Effector memory CD4-positive, alpha-beta T cell (primary cell): ENCODE measurements at regions not wholly inside any gene's neighbourhood (a gene's known extent, or its start where the extent isn't known, plus 50 kb on each side); places are given as distances from the start of the nearest gene placed in this dataset.

Experiments used
- DNase-seq, 3 donors: peaks; one replicate each; pipeline ENCODE4 v3.0.0-alpha.2; 2020
- H3K27ac ChIP-seq: 2 replicates; pipeline ENCODE4 v1.7.0; 2013; ENCODE audit warnings: mild to moderate bottlenecking, low read length, moderate library complexity; ENCODE audit not compliant: insufficient read depth, poor library complexity, severe bottlenecking
- H3K27me3 ChIP-seq: replicated peaks from 2 replicates; pipeline ENCODE4 v1.7.0; 2013; ENCODE audit warnings: mild to moderate bottlenecking, low read length; ENCODE audit not compliant: insufficient read depth, control insufficient read depth, poor library complexity, severe bottlenecking
- H3K36me3 ChIP-seq: 2 replicates; pipeline ENCODE4 v1.7.0; 2013; ENCODE audit warnings: mild to moderate bottlenecking, low read length, moderate library complexity; ENCODE audit not compliant: control insufficient read depth, insufficient read depth
- H3K4me1 ChIP-seq: 2 replicates; pipeline ENCODE4 v1.7.0; 2013; ENCODE audit warnings: low read length, mild to moderate bottlenecking; ENCODE audit not compliant: control insufficient read depth, insufficient read depth, poor library complexity, severe bottlenecking
- H3K4me3 ChIP-seq: 2 replicates; pipeline ENCODE4 v1.7.0; 2013; ENCODE audit warnings: low read length, low read depth, mild to moderate bottlenecking; ENCODE audit not compliant: insufficient read depth, poor library complexity, severe bottlenecking
- H3K9me3 ChIP-seq: 2 replicates; pipeline ENCODE4 v1.7.0; 2013; ENCODE audit warnings: mild to moderate bottlenecking, low read length, moderate library complexity; ENCODE audit not compliant: control insufficient read depth

- Histone ChIP-seq H3K36me3 (no peaks in the 10 kb centered on the region), H3K4me3 (no peak overlapping the region), H3K9me3 (no peaks in the 10 kb centered on the region), H3K4me1 (no peaks in the 10 kb centered on the region), H3K27me3 (no peaks in the 10 kb centered on the region), H3K27ac (no peak overlapping the region)
- DNase-seq: peak; percentile 3 to 47 (median 6)
Observed at GRCh38 chr3:104564045-104564643, 802.6 kb upstream of the ALCAM start.

GRCh38 chr3:104566054-104566453 is 800.7 kb upstream of the ALCAM start:
- H3K4me3 ChIP-seq: no peak overlapping the region
- H3K27ac ChIP-seq: no peak overlapping the region
- DNase-seq: no peak
- H3K27me3 ChIP-seq: no peaks in the 10 kb centered on the region
- H3K4me1 ChIP-seq: no peaks in the 10 kb centered on the region
- H3K9me3 ChIP-seq: no peaks in the 10 kb centered on the region
- H3K36me3 ChIP-seq: no peaks in the 10 kb centered on the region

GRCh38 chr3:104575634-104576033 is 791.1 kb upstream of the ALCAM start:
- H3K4me1 ChIP-seq: no peaks in the 10 kb centered on the region
- H3K9me3 ChIP-seq: peaks cover 8% of the 10 kb centered on the region
- no peak for DNase-seq
- no peak overlapping the region for H3K27ac ChIP-seq
- no peak overlapping the region for H3K4me3 ChIP-seq
- no peaks in the 10 kb centered on the region for H3K27me3 ChIP-seq
- no peaks in the 10 kb centered on the region for H3K36me3 ChIP-seq

GRCh38 chr3:104578558-104578957 is 788.2 kb upstream of the ALCAM start:
- Histone ChIP-seq H3K36me3 (no peaks in the 10 kb centered on the region), H3K4me1 (no peaks in the 10 kb centered on the region), H3K9me3 (peaks cover 8% of the 10 kb centered on the region), H3K27me3 (no peaks in the 10 kb centered on the region), H3K4me3 (no peak overlapping the region), H3K27ac (no peak overlapping the region)
- no peak for DNase-seq

GRCh38 chr3:104582092-104582491 is 784.6 kb upstream of the ALCAM start:
- peaks cover 2% of the 10 kb centered on the region for H3K9me3 ChIP-seq
- no peak overlapping the region for H3K27ac ChIP-seq
- no peaks in the 10 kb centered on the region for H3K4me1 ChIP-seq
- H3K4me3 ChIP-seq: no peak overlapping the region
- no peaks in the 10 kb centered on the region for H3K36me3 ChIP-seq
- H3K27me3 ChIP-seq: no peaks in the 10 kb centered on the region
- DNase-seq: no peak

GRCh38 chr3:104584682-104585081 is 782.0 kb upstream of the ALCAM start:
- H3K27me3 ChIP-seq: no peaks in the 10 kb centered on the region
- no peaks in the 10 kb centered on the region for H3K4me1 ChIP-seq
- no peak overlapping the region for H3K27ac ChIP-seq

GRCh38 chr3:104586344-104586743 is 780.4 kb upstream of the ALCAM start:
- no peaks in the 10 kb centered on the region for H3K36me3 ChIP-seq
- H3K27me3 ChIP-seq: no peaks in the 10 kb centered on the region
- no peaks in the 10 kb centered on the region for H3K4me1 ChIP-seq
- H3K27ac ChIP-seq: no peak overlapping the region
- H3K9me3 ChIP-seq: no peaks in the 10 kb centered on the region
- no peak for DNase-seq
- no peak overlapping the region for H3K4me3 ChIP-seq

More at GRCh38 chr3:104584682-104585081, 782.0 kb upstream of the ALCAM start:
- no peaks in the 10 kb centered on the region for H3K36me3 ChIP-seq
- no peaks in the 10 kb centered on the region for H3K9me3 ChIP-seq
- no peak for DNase-seq
- H3K4me3 ChIP-seq: no peak overlapping the region

- DNase-seq: no peak
- no peaks in the 10 kb centered on the region for H3K36me3 ChIP-seq
- H3K4me3 ChIP-seq: no peak overlapping the region
- H3K27me3 ChIP-seq: no peaks in the 10 kb centered on the region
- H3K9me3 ChIP-seq: no peaks in the 10 kb centered on the region
- no peaks in the 10 kb centered on the region for H3K4me1 ChIP-seq
- no peak overlapping the region for H3K27ac ChIP-seq
Observed at GRCh38 chr3:104588442-104588841, 778.3 kb upstream of the ALCAM start.

- H3K4me3 ChIP-seq: no peak overlapping the region
- no peaks in the 10 kb centered on the region for H3K4me1 ChIP-seq
- DNase-seq: no peak
- no peak overlapping the region for H3K27ac ChIP-seq
- no peaks in the 10 kb centered on the region for H3K36me3 ChIP-seq
- H3K9me3 ChIP-seq: no peaks in the 10 kb centered on the region
- no peaks in the 10 kb centered on the region for H3K27me3 ChIP-seq
Observed at GRCh38 chr3:104591776-104592175, 774.9 kb upstream of the ALCAM start.

GRCh38 chr3:104594491-104594890 is 772.2 kb upstream of the ALCAM start:
- Histone ChIP-seq H3K9me3 (no peaks in the 10 kb centered on the region), H3K27ac (no peak overlapping the region), H3K36me3 (no peaks in the 10 kb centered on the region), H3K4me1 (no peaks in the 10 kb centered on the region), H3K27me3 (no peaks in the 10 kb centered on the region), H3K4me3 (no peak overlapping the region)
- DNase-seq: no peak
